GDM1 (cell line): ENCODE measurements at regions not wholly inside any gene's neighbourhood (a gene's known extent, or its start where the extent isn't known, plus 50 kb on each side); places are given as distances from the start of the nearest gene placed in this dataset.

Source experiments
- DNase-seq: peaks from one replicate; lab custom pipeline; 2025; lab: John Stamatoyannopoulos, UW

DNA sequence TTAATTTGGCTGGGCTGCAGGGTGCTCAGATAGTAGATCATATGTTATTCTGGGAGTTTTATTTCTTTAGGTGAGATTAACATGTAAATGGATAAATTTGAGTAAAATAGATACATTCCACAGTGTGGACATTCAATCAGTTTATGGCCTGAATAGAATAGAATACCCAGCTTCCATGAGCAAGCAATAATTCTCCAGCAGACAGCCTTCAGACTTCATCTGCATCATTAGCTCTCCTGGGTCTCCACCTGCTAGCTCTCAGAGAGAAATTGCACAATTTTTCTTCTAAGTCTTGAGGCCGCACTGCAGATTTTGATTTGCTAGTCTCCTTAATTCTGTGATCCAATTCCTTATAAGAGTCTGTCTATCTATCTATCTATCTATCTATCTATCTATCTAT lies 420.3 kb upstream of the BOD1L1 start:
- DNase-seq = no peak

DNA sequence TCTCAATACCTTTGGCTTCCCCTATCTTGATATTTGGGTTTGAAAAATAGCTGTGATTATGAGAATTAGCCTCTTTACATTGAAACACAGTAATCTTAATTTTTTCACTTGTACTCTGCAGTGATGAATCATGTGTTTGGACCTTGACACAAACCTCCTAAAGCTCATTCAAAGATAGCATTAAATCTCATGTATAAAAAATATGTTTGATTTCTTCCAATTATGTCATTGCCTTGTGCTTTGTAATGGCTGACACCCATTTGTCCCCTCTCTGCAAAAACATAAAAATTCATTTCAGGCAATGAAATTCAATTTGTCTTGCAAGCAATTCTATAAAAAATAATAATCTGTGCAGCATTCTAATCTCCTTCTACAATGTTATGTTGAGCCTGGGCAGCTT lies 422.4 kb upstream of the BOD1L1 start:
- DNase-seq = no peak

DNA sequence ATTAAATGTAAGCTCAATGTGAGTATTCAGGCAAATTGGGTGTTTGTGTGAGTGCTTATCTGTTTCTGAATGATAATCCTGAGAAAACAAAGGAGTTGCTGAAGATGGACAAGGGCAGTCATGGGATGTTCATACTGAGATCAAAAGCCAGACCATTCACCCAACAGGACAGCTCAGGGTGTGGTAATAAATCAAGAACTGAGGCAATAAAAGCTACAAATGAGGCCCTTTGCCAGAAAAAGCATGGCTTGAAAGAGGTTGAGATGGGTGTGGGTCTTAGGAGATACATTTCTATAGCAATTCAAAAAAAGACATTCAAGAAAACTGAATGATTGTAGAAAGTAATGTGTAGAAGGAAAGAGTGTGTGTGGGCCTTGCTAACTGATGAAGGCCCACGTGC lies 425.8 kb upstream of the BOD1L1 start:
- no peak for DNase-seq

DNA sequence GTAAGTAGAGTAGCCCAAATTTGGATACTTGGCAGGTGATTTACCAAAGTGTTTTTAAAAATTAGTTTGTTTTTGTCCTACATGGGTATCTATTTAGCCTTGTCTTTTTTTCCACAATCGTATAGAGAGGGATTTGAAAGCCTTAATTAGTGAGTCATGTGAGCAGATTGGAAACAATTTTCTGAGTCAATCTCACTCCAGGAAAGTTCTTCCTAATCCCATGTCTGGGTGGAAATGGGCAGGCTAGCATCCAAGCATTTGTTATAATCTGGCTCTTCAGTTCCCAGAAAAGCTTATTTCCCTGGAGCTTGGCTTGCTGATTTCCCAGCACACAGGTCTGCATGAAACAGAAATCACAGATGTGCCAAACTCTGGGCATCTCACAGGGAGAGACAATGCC lies 426.9 kb upstream of the BOD1L1 start:
- DNase-seq = no peak

DNA sequence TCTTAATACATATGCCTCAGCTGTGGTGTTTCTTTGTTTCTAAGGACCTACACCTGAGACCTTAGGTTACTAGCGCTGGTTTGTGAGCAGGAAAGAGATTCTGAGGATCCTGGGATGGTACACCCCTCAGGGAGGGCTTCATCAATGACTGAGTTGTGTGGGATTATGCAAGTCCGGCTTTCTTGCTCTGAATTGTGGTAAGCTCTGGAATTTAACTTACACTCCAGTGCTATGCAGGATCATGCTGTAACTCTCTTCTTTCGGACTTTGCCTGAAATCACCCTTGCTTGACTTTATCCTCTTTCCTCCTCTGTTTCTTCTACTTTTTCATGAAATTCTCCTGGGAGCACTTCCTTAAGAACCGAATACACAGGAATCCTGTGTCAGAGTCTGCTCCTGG lies 431.5 kb upstream of the BOD1L1 start:
- DNase-seq = no peak

DNA sequence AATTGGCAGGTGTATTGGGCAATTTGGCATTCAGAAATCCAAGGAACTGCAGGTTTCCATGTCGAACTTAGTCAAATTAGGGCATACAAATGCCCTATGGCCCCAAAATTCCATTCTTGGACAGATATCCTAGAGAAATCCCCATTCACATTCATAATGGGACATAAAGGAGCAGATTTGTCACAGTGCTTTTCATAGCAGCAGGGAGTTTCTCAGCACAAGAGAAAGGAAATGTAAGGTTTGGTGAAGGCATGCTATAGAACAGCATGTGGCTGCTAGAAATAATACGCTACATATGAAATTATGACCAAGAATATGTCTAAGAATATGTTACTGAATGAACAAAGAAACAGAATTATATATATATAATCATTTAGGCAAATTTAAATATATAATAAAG lies 437.5 kb upstream of the BOD1L1 start:
- DNase-seq = no peak

DNA sequence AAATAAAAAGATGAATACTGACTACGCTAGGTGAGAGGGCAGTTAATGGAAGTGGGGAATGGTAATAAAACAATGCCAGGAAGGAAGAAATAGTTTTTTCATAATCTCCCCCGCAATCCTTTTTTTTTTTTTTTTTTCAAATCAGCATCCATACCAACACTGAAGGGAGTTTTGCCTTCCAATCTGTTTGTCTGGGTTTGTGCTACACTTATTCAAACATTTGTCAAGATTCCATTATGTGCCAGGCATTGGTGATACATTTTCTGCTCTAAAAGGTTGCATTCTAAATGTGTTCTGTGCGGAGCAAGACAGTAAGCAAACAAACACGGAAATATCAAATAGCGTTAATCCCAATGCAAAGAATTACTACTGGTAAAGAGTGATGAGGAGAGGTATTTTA lies 437.9 kb upstream of the BOD1L1 start:
- no peak for DNase-seq

DNA sequence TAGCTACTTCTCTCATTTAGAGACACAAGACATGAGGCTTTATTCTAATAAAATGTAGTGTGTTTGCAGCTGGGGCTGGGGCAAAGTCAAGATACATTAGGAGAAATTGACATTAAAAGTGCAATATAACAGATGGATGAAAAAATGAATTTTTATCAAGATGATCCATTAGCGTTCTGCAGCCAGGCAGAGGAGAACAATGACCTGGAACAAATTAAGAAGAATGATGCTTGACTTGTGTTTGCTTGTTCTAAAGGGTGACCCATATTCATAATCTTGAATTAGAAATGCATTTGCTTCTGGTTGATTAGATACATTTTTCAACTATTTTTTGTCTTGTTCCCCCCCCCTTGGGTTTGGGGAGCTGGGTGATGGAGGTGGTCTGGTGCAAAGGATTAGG lies 439.5 kb upstream of the BOD1L1 start:
- DNase-seq = no peak

DNA sequence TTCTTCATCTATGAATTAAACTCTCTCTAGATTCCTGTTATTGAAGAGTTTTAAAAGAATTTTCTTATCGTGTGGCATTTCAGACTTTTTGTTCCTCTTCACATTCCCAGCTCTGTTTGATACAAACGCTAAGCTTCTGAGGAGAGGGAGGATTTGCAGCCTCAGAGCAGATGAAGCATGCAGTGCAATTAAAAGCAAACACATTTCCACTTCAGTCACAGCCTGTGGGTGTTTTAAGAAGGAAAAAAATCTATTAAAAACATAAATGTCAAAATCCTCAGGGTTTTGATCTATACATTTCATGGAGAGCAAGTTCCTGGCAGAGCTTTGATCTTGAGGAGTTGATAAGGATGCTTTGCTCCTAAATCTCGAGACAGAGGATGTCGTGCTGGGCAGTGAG lies 442.4 kb upstream of the BOD1L1 start:
- no peak for DNase-seq

DNA sequence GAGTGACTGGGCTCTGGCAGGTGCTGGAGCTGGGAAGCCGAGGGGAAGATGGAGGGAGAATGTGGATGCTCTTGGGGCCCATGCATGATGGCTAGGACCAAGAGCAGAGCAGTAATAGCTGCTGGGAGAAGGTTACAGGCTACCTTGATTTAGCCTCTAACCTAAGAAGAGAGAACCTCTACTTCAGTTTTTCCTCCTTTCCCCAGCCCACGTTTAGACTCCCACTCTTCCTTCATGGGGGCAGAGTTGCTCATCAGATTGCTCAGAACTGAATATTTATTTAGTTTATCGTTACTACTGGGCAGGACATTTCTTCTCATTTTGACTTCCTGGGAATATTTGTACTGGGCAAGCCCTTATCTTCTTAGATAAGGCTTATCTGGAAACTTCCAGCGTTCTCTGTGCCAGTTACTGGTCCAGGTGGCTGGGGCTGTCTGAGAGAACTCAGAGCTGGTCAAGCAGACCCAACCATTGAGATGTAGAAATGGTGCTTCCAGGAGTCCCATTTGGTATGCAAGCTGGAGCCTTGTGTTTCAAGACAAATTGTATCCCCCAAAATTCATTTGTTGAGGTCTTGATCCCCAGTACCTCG lies 442.9 kb upstream of the BOD1L1 start:
- DNase-seq = no peak

DNA sequence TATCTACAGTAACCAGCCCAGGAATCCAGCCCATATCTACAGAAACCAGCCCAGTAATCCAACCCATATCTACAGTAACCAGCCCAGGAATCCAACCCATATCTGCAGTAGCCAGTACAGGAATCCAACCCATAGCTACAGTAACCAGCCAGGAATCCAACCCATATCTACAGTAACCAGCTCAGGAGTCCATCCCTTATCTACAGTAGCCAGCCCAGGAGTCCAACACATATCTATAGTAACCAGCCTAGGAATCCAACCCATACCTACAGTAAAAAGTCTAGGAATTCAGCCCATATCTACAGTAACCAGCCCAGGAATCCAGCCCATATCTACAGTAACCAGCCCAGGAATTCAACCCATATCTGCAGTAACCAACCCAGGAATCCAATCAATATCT lies 445.0 kb upstream of the BOD1L1 start:
- no peak for DNase-seq

DNA sequence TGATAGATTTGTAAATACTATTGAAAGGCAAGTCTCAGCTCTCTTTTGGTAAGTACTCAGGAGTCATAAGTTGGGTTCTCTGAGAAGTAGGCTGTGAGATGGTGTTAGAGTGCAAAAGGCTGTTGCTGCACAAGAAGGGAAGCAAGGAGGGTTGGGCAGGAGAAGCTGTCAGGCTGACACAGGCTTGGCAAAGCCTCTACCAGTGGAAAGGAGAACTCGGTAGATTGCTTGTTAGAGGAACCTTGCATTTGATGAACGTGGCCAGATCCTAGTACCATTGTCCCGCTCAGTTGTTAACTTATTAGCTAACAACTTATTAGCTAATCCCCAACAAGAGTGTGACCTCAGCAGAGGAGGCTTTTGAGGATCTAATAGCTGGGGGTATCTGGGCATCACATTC lies 449.3 kb upstream of the BOD1L1 start:
- no peak for DNase-seq

DNA sequence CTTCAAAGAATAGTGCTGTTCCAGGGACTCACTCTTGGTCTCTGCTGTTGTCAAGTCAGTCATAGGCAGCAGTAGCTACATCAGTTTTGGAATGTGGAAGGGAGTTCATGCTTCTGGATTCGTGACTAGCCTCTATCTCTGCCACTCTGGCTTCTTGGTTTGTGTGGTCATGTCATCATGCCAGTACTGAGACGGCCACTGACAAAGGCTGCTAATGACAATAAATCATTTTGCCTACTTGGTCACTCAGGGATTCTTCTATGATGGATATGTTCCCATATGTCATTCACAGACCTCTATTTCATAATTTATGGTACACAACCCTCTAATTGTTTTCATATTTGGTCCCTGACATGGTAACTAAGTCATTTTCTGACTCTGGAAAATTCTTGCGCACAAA lies 450.8 kb upstream of the BOD1L1 start:
- DNase-seq = no peak

DNA sequence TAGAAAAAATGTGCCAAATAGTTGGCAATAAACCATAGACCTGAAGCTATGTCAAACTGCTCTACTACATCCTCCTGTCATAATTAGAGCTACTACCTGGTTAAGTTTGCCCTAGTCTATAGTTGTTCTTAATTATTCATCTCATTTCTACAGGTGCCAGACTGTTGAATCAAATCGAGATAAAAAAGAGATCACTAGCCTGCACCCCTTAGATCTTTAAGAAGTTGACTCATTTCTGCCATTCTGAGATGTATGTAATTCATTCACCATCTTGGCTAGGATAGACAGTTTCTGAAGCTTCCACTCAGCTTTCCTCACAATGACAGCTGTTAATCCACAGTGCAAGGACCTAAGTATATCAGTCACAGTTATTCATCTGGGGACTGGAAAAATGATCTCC lies 452.1 kb upstream of the BOD1L1 start:
- DNase-seq = no peak

DNA sequence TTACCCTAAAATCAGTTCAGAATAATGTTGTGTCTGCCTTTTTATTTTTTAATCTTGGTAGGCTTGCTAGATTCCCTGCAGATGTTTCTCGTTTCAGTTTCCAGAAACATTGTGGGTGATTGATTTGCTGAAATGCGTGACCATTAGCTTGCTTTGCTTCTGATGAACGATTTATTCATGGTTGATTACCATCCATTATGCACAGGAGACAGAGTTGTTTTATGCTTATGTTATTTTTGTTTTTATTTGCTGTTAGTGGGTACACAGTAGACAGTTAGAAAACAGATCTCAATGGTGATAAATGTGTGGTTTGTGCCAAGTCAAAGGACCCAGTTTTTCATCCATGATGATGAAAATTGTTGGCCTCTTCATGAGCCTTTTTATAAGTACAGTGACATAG lies 455.6 kb upstream of the BOD1L1 start:
- no peak for DNase-seq

DNA sequence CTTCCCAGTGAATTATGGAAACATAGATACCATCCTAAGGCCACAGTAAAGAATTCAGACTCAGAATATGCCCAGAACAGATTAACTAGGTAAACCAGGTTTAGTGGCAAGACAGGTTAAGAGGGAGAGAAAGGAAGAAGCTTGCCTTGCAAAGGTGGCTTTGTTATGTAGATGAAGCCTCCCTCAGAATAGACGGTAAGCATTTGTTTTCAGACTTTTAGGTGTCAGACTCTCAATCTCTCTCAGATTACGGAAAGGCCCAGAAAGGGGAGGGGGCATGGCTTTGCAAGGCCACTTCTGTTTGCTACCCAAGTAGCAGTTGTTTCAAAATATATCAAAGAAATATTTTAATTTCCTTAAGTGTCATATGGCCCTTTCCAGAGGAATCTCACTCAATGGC lies 457.1 kb upstream of the BOD1L1 start:
- no peak for DNase-seq

DNA sequence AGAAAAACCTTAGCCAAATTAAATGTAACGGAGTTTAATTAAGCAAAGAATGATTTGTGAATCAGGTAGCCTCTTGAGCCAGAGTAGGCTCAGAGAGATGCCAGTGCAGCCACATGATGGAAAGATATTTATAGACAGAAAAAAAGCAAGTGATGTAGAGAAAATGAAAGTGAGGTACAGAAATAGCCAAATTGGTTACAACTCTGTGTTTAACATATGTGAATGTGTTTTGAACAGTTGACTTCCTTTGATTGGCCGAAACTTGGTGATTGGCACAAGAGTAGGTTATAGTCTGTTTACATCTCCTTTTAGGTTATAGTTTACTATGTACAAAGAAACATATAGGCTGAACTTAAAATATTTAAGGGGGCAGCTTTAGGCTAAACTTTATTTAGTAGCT lies 459.9 kb upstream of the BOD1L1 start:
- DNase-seq = no peak

DNA sequence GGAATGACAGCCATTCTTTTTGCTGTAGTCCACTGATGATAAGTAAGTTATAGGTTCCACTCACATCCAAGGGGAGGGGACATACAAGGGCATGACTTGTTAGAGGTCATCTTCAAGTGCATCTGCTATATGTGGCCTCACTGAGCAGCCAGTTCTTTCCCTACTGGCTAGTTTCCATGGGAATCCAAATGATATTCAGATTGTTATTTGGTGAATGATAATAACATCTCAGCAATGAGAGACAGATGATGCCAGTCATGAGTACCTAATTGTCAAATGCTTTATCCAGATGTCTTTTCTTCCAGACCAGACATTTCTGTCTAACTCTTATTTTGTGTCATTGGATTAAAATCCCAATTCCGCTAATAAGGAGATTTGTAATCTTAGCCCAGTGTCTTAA lies 460.4 kb upstream of the BOD1L1 start:
- no peak for DNase-seq

DNA sequence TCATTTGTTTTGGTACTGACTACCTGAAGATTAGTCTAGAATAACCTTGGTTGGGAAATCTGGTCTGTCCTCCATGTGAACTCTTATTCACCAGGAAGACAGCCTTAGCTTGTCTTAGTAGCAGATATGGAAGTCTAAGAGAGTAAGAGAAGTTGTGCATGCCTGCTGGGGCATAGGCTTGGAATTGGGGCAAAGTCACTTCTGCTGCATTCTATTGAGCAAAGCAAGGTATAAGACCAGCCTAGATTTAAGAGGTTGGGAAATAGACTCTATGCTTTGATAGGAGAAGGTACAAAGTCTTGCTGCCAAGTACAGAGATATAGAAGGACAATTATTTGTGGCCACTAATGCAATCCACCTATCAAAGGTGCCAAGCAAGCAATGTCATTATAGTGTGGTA lies 464.0 kb upstream of the BOD1L1 start:
- no peak for DNase-seq

DNA sequence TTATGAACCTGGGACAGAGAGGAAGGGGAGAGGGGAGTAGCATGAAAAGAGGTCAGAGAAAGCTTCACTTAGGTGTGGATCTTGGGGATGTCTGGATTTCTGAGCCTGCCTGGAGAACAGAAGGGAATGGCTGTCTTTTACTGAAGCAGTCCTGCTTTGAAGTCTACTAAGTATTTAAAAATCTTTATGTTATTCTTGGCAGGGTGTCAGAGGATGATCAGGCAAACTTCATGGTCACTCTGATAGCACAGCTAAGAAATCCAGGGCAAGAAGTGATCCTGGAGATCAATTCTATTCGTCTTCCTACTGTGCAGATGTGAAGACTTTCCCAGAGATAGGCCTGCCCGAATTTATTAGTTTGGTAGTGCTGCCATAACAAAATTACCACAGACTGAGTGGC lies 464.4 kb upstream of the BOD1L1 start:
- DNase-seq = no peak

DNA sequence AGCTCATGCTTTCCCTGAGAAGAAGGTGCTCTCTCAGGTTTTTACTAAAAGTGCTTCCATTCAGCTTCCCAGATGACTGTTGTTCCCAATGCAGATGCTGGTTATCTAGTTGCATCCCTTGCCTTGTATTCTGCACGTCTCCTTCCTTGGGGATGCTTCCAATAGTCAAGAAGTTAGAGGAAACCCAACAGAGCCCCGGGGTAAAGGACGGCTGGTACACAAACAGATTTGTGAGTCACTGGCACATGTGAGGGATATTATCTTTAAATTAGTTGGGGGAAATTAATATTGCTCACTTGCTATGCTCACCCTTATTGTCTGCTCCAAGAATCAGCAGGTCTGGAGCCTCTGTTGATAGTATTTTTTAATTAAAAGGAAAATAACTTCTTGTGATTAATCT lies 465.2 kb upstream of the BOD1L1 start:
- DNase-seq = no peak

DNA sequence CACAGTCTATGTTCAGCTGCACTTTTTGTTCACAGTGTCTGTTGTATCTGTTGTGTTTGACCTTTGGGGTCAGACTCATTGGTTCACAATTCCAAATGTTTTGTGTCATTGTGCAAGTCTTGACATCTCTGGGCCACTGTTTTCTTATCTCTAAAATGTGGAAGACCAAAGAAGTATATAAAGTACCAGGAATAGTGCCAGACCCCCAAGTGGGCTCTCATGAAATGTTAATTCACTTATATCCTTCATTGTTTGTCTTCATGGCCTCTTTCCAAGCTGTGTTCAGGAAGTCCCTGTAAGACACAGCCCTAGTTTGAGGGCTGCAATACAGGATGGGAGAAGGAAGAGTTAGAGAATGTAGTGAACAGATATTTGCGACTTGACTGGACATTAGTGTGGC lies 468.3 kb upstream of the BOD1L1 start:
- no peak for DNase-seq

DNA sequence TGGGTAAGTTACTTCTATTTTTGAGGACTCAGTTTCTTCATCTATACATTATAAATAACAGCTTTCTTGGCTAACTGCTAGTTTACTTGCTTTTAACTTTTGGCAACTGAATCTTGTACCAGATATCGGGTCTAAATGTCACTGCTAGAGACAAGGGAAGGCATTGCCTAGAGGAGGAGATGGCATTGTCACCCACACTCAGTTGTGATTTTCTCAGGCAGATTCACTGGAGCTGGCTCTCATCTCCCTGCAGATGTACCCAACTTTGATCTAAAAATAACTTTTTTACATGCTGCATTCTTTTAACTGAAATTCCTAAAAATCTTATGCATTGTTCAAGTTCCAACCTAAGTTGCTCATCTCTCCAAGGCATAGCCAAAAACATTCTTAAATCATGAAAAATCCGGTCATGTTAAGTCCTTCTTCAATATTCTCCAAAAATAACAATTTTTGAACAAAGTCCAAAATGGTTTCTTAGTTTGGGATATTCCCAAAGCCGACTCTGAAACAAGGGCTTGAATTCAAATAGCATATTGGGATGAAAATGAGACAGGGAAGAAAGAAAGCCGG lies 469.0 kb upstream of the BOD1L1 start:
- no peak for DNase-seq

DNA sequence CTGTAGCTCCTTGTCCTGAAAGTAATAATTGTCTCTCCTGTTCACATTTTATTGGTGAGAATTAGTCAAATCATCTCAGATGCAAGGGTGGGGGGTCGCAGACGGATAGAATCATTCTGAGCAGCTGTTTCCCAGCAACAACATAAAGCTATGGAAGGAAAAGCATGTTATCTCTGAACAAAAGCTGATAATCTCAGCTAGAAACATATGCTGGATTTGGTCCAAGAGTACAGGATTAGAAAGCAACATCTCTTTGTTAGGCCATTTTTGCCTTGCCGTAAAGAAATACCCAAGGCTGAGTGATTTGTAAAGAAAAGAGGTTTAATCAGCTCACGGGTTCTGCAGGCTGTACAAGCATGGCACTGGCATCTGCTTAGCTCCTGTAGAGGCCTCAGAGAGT lies 472.8 kb upstream of the BOD1L1 start:
- DNase-seq = no peak

DNA sequence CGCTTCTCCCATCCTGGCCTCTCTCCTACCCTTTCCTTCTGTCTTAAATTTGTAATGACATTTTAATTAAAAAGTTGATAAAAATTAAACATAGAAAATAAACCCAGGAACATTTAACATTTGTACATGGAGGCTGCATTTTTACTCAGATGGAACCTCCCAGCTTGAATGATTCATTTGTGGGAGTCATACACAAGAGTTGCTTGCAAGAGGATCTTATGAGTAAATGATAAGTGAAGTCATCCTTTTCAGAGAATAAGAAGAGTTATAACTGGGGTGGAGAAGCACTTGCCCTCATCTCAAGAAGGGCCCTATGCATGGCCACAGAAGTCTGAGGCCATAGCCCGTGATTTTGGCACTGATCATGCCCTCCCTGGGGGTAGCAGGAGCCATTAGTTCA lies 482.9 kb upstream of the BOD1L1 start:
- no peak for DNase-seq
